Left lung (tissue), 4 donors: ENCODE measurements at regions not wholly inside any gene's neighbourhood (a gene's known extent, or its start where the extent isn't known, plus 50 kb on each side); places are given as distances from the start of the nearest gene placed in this dataset.

Source experiments
- ATAC-seq: fragments of 200-7000 bp; cut with Tn5 transposase; one replicate; pipeline ENCODE4 v1.9.1; 2020; ENCODE audit warnings: moderate library complexity
- DNase-seq, 4 donors: peaks; one replicate each; pipeline ENCODE4 v3.0.0-alpha.2; 2013 to 2020
- H3K27ac ChIP-seq, 2 donors: fragments of 200-600 bp; sonication (generic) in 1 of 2; one replicate each; pipeline versions ENCODE4 v1.5.0 to v1.8.0; 2020 to 2021
- H3K27me3 ChIP-seq, 2 donors: fragments of 200-600 bp; sonication (generic) in 1 of 2; one replicate each; pipeline versions ENCODE4 v1.5.0 to v1.8.0; 2020 to 2021
- H3K36me3 ChIP-seq, 2 donors: fragments of 200-600 bp; sonication (generic) in 1 of 2; one replicate each; pipeline versions ENCODE4 v1.5.0 to v1.8.0; 2020 to 2021
- H3K4me1 ChIP-seq, 2 donors: fragments of 200-600 bp; one replicate each; pipeline ENCODE4 v1.8.0; 2021
- H3K4me3 ChIP-seq, 2 donors: fragments of 200-600 bp; sonication (generic) in 1 of 2; one replicate each; pipeline versions ENCODE4 v1.5.0 to v1.8.0; 2020 to 2021; ENCODE audit warnings: mild to moderate bottlenecking in 1 of 2
- H3K9me3 ChIP-seq, 2 donors: fragments of 200-600 bp; sonication (generic) in 1 of 2; one replicate each; pipeline versions ENCODE4 v1.5.0 to v1.8.0; 2020 to 2021
- intact Hi-C, 2 donors: fragments of 100-400 bp; cut with DNase I; formaldehyde crosslinking; loops; one replicate each; pipeline versions ENCODE4 v1.11.2 to v1.14.2; 2022
- TF ChIP-seq, protein P1 (sequence below), 2 donors: fragments of 200-600 bp; sonication (generic) in 1 of 2; IDR thresholded peaks; one replicate each; pipeline versions ENCODE4 v1.5.0 to v1.8.0; 2021; ENCODE audit warnings: antibody characterized with exemption in 2 of 2
- donor health status: DM: no; HTN: yes; CAD: no.
- donor health status: DM: no; HTN: no; CAD: no.

DNA sequence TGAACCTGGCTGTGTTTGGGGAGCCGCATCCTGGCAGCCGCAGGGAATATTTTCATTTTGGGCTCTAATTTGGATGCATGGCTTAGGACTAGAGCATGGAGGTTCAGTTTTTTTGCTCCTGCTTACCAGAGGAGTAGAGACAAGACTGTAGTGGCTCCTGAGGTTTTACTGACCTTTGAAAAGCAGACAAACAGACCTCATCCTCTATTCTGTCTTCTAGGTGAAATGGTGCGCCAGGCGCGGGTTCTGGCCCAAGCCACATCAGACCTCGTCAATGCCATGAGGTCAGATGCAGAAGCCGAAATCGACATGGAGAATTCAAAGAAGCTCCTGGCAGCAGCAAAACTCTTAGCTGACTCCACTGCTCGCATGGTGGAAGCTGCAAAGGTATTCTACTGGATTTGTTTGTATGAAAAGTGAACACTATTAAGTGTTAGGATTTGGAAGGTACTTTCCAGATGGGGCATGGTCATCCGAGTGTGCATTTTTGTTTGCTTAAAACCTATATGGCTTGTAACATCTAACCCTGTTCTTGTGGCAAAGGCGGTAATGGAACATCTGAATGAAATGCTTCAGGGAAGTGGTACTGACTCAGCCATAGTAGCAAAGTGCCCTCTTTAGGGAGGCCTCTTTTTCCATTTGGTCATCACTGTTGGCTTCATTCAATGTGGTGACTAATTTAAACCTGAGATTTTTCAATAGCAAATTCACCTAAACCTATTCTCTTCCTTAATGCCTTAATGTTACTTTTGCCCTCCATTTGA lies 330.7 kb upstream of the TPM1 start:
- Histone ChIP-seq H3K9me3 (no peaks in the 10 kb centered on the region), H3K4me1 (no peaks in the 10 kb centered on the region), H3K27ac (no peak overlapping the region), H3K36me3 (no peaks in the 10 kb centered on the region), H3K4me3 (no peak overlapping the region), H3K27me3 (no peaks in the 10 kb centered on the region)
- intact Hi-C loops = no loop called here
- DNase-seq (no peak), ATAC-seq (no peak)
- TF ChIP-seq, protein P1, sequence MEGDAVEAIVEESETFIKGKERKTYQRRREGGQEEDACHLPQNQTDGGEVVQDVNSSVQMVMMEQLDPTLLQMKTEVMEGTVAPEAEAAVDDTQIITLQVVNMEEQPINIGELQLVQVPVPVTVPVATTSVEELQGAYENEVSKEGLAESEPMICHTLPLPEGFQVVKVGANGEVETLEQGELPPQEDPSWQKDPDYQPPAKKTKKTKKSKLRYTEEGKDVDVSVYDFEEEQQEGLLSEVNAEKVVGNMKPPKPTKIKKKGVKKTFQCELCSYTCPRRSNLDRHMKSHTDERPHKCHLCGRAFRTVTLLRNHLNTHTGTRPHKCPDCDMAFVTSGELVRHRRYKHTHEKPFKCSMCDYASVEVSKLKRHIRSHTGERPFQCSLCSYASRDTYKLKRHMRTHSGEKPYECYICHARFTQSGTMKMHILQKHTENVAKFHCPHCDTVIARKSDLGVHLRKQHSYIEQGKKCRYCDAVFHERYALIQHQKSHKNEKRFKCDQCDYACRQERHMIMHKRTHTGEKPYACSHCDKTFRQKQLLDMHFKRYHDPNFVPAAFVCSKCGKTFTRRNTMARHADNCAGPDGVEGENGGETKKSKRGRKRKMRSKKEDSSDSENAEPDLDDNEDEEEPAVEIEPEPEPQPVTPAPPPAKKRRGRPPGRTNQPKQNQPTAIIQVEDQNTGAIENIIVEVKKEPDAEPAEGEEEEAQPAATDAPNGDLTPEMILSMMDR (IDR thresholded peaks at IDR 0.05) = no peak

DNA sequence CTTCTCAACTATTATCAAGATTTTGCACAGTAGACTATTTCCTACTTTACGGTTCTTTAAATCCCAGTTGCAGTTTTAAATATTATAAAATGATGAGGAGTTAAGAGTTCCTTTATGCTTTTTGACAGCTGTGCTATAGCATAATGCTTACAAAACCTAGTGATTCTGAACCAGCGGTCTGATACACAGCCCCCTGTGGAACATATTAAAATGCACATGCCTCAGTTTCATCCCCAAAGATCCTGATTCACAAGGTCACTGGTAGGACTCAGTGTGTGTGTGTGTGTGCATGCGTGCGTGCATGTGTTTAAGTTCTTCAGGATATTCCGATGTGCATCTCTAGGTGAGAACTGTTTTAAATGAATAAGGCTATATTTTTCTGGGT lies 330.1 kb upstream of the TPM1 start:
- DNase-seq = no peak
- TF ChIP-seq, protein P1 (IDR thresholded peaks at IDR 0.05) = no peak
- Histone ChIP-seq H3K9me3 (no peaks in the 10 kb centered on the region), H3K27ac (no peak overlapping the region), H3K27me3 (no peaks in the 10 kb centered on the region), H3K4me3 (no peak overlapping the region), H3K36me3 (peaks cover 0 to 6% of the 10 kb centered on the region in 2 donors), H3K4me1 (no peaks in the 10 kb centered on the region)
- intact Hi-C loops = no loop called here
- ATAC-seq = no peak

DNA sequence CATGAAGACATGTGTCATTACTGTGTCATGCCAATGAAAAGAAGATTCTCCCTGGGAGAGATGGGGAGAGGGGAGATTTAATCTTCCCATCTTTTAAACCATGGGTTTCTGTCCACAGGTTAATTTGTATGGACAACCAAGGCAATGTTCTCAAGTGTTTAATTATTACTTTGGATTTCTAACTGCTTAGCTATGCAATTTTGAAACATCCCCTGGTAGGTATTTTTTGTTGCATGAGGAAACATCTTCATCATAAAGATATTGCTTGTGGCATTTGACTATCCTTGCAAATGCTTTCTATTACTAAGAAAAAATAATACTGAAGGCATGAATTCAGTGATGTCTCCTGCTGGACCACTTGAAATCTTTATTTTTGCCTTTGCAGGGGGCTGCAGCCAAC lies 326.6 kb upstream of the TPM1 start:
- no peaks in the 10 kb centered on the region for H3K4me1 ChIP-seq
- TF ChIP-seq, protein P1 (IDR thresholded peaks at IDR 0.05) = no peak
- ATAC-seq (no peak), DNase-seq (no peak)
- no peaks in the 10 kb centered on the region for H3K9me3 ChIP-seq
- intact Hi-C loops = no loop called here
- no peaks in the 10 kb centered on the region for H3K27me3 ChIP-seq
- no peak overlapping the region for H3K27ac ChIP-seq
- H3K36me3 ChIP-seq = peaks cover 0 to 16% of the 10 kb centered on the region in 2 donors
- no peak overlapping the region for H3K4me3 ChIP-seq

DNA sequence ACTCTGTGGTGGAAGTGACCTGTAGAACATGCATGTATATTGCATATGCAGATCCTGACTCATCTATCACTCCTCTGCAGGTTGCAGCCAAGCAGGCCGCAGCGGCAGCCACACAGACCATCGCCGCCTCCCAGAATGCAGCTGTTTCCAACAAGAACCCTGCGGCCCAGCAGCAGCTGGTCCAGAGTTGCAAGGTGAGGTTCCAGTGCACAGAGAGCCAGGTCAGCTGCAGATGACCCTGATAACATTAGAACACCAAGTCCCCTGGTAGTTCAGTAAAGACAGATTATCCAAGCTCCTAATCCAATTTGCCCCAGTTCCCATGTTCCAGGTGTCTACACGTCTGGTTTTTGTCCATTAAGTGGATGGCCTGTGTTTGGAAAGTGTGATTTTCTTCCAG lies 325.1 kb upstream of the TPM1 start:
- Histone ChIP-seq H3K4me3 (no peak overlapping the region), H3K36me3 (peaks cover 0 to 16% of the 10 kb centered on the region in 2 donors), H3K27me3 (no peaks in the 10 kb centered on the region), H3K4me1 (no peaks in the 10 kb centered on the region), H3K9me3 (no peaks in the 10 kb centered on the region), H3K27ac (no peak overlapping the region)
- TF ChIP-seq, protein P1 (IDR thresholded peaks at IDR 0.05) = no peak
- no peak for DNase-seq
- no peak for ATAC-seq
- intact Hi-C loops = no loop called here

DNA sequence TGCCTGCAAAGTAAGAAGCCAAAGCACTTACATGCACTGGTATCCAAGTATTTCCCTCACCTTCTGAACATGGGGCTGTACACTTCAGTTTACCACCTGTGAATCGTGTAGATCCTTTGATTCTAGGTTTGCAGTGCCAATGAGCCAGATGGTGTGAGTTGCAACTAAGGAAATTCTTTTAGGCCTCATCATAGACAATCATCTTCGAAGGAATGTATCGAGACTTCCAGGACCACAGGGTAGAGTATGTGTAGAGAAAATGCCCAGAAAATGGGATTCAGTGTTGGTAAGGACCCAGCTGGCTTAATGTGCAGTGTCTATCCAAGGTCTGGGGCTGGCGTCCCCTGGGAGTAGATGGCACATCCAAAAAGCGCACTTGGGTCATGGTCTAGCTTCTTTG lies 323.2 kb upstream of the TPM1 start:
- Histone ChIP-seq H3K9me3 (no peaks in the 10 kb centered on the region), H3K4me3 (no peak overlapping the region), H3K27ac (no peak overlapping the region), H3K36me3 (peaks cover 0 to 16% of the 10 kb centered on the region in 2 donors), H3K27me3 (no peaks in the 10 kb centered on the region), H3K4me1 (no peaks in the 10 kb centered on the region)
- intact Hi-C loops = no loop called here
- TF ChIP-seq, protein P1 (IDR thresholded peaks at IDR 0.05) = no peak
- ATAC-seq (no peak), DNase-seq (no peak)
